GM23338 (cell line): ENCODE measurements at regions not wholly inside any gene's neighbourhood (a gene's known extent, or its start where the extent isn't known, plus 50 kb on each side); places are given as distances from the start of the nearest gene placed in this dataset.

ENCODE experiments used
- CREB1 ChIP-seq: fragments of 250-450 bp; sonication (Bioruptor Pico); IDR thresholded peaks from 2 replicates; pipeline ENCODE4 v1.5.0; 2020; ENCODE audit warnings: low read depth, mild to moderate bottlenecking, moderate library complexity
- EZH2 ChIP-seq: fragments of 200-600 bp; sonication (generic); IDR thresholded peaks from one replicate; pipeline ENCODE4 v1.8.0; 2017; ENCODE audit warnings: antibody characterized with exemption, mild to moderate bottlenecking, low read depth; ENCODE audit not compliant: unreplicated experiment
- EZH2phosphoT487 ChIP-seq: fragments of 200-600 bp; sonication (generic); IDR thresholded peaks from one replicate; pipeline ENCODE4 v1.8.1; 2018; ENCODE audit warnings: antibody characterized with exemption; ENCODE audit not compliant: unreplicated experiment
- NANOG ChIP-seq: IDR thresholded peaks from 2 replicates; pipeline ENCODE4 v1.6.1; 2016; ENCODE audit warnings: antibody characterized with exemption, borderline replicate concordance
- POLR2AphosphoS5 ChIP-seq: IDR thresholded peaks from 2 replicates; pipeline ENCODE4 v1.6.1; 2016; ENCODE audit warnings: antibody characterized with exemption, low read depth
- STAT1 ChIP-seq: IDR thresholded peaks from one replicate; pipeline ENCODE4 v1.6.1; 2016; ENCODE audit warnings: antibody characterized with exemption; ENCODE audit not compliant: unreplicated experiment
- TF ChIP-seq, protein P1 (sequence below), 2 experiments: fragments of 200-600 bp in 1 of 2; sonication (generic) in 1 of 2; conservative IDR thresholded peaks; 2 replicates each; pipeline versions ENCODE4 v1.5.1 to v1.6.1; 2016 to 2017; ENCODE audit warnings: antibody characterized with exemption in 2 of 2, low read depth in 2 of 2, mild to moderate bottlenecking in 2 of 2, moderate library complexity in 1 of 2
- TF ChIP-seq, protein P2 (sequence below): IDR thresholded peaks from one replicate; pipeline ENCODE4 v1.6.1; 2018; ENCODE audit warnings: antibody characterized with exemption; ENCODE audit not compliant: unreplicated experiment
- TF ChIP-seq, protein P3 (sequence below): IDR thresholded peaks from 2 replicates; pipeline ENCODE4 v1.6.1; 2016; ENCODE audit warnings: antibody characterized with exemption

DNA sequence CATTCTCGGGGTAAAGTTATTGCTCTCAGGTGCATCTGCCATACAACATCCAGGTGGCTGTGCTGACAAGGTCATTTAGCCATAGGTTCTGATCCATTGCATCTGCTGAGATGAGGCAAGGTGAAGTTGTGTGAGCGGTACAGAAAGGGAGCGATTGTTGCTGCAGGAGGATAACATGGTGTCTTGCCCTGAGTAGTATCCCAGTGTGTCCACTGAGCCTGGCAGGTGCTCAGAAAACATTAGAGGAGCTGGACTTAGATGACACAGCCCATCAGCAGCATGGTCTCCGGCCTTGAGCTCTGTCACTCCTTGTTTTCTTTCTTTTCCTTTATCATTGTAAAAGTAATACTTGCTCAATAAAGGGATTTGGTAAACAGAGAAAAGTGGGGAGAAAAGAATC is 161.1 kb upstream of the ATP10A start:
- TF ChIP-seq, protein P1, sequence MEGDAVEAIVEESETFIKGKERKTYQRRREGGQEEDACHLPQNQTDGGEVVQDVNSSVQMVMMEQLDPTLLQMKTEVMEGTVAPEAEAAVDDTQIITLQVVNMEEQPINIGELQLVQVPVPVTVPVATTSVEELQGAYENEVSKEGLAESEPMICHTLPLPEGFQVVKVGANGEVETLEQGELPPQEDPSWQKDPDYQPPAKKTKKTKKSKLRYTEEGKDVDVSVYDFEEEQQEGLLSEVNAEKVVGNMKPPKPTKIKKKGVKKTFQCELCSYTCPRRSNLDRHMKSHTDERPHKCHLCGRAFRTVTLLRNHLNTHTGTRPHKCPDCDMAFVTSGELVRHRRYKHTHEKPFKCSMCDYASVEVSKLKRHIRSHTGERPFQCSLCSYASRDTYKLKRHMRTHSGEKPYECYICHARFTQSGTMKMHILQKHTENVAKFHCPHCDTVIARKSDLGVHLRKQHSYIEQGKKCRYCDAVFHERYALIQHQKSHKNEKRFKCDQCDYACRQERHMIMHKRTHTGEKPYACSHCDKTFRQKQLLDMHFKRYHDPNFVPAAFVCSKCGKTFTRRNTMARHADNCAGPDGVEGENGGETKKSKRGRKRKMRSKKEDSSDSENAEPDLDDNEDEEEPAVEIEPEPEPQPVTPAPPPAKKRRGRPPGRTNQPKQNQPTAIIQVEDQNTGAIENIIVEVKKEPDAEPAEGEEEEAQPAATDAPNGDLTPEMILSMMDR (conservative IDR thresholded peaks at IDR 0.05; ENCODE audit: low read depth in 2 of 2) = no peak
- TF ChIP-seq STAT1 (no peak), EZH2 (no peak), POLR2AphosphoS5 (no peak), EZH2phosphoT487 (no peak), CREB1 (CRISPR knock-in tag) (no peak), NANOG (no peak)
- TF ChIP-seq, protein P2, sequence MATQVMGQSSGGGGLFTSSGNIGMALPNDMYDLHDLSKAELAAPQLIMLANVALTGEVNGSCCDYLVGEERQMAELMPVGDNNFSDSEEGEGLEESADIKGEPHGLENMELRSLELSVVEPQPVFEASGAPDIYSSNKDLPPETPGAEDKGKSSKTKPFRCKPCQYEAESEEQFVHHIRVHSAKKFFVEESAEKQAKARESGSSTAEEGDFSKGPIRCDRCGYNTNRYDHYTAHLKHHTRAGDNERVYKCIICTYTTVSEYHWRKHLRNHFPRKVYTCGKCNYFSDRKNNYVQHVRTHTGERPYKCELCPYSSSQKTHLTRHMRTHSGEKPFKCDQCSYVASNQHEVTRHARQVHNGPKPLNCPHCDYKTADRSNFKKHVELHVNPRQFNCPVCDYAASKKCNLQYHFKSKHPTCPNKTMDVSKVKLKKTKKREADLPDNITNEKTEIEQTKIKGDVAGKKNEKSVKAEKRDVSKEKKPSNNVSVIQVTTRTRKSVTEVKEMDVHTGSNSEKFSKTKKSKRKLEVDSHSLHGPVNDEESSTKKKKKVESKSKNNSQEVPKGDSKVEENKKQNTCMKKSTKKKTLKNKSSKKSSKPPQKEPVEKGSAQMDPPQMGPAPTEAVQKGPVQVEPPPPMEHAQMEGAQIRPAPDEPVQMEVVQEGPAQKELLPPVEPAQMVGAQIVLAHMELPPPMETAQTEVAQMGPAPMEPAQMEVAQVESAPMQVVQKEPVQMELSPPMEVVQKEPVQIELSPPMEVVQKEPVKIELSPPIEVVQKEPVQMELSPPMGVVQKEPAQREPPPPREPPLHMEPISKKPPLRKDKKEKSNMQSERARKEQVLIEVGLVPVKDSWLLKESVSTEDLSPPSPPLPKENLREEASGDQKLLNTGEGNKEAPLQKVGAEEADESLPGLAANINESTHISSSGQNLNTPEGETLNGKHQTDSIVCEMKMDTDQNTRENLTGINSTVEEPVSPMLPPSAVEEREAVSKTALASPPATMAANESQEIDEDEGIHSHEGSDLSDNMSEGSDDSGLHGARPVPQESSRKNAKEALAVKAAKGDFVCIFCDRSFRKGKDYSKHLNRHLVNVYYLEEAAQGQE = no peak
- TF ChIP-seq, protein P3, sequence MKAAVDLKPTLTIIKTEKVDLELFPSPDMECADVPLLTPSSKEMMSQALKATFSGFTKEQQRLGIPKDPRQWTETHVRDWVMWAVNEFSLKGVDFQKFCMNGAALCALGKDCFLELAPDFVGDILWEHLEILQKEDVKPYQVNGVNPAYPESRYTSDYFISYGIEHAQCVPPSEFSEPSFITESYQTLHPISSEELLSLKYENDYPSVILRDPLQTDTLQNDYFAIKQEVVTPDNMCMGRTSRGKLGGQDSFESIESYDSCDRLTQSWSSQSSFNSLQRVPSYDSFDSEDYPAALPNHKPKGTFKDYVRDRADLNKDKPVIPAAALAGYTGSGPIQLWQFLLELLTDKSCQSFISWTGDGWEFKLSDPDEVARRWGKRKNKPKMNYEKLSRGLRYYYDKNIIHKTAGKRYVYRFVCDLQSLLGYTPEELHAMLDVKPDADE = no peak
